ENCODE measurements at regions not wholly inside any gene's neighbourhood (a gene's known extent, or its start where the extent isn't known, plus 50 kb on each side); places are given as distances from the start of the nearest gene placed in this dataset.

GRCh38 chr5:173412566-173412965 is 84.4 kb upstream of the STC2 start:
- Mint-ChIP-seq H3K27me3 (no peaks in the 10 kb centered on the region), H3K27ac (no peak overlapping the region), H3K4me1 (ENCODE audit: low read depth) (no peaks in the 10 kb centered on the region), H3K36me3 (ENCODE audit: insufficient read depth) (no peaks in the 10 kb centered on the region), H3K4me3 (ENCODE audit: low read depth) (no peak overlapping the region), H3K9me3 (ENCODE audit: low read depth) (peaks cover 11% of the 10 kb centered on the region)
- TF ChIP-seq CTCF (IDR thresholded peaks at IDR 0.05; ENCODE audit: unreplicated experiment): no peak
- no peak for DNase-seq (ENCODE audit: low spot score, unreplicated experiment)

- no peak for DNase-seq (ENCODE audit: low spot score, unreplicated experiment)
- no peak overlapping the region for H3K4me3 Mint-ChIP-seq (ENCODE audit: low read depth)
- H3K36me3 Mint-ChIP-seq (ENCODE audit: insufficient read depth): no peaks in the 10 kb centered on the region
- H3K27ac Mint-ChIP-seq: no peak overlapping the region
- H3K4me1 Mint-ChIP-seq (ENCODE audit: low read depth): no peaks in the 10 kb centered on the region
- TF ChIP-seq CTCF (IDR thresholded peaks at IDR 0.05; ENCODE audit: unreplicated experiment): no peak
- H3K27me3 Mint-ChIP-seq: no peaks in the 10 kb centered on the region
- peaks cover 8% of the 10 kb centered on the region for H3K9me3 Mint-ChIP-seq (ENCODE audit: low read depth)
Measured at GRCh38 chr5:173411791-173412555, 83.8 kb upstream of the STC2 start.

- no peak for DNase-seq (ENCODE audit: low spot score, unreplicated experiment)
- H3K4me1 Mint-ChIP-seq (ENCODE audit: low read depth): no peaks in the 10 kb centered on the region
- H3K36me3 Mint-ChIP-seq (ENCODE audit: insufficient read depth): no peaks in the 10 kb centered on the region
- H3K4me3 Mint-ChIP-seq (ENCODE audit: low read depth): no peak overlapping the region
- H3K9me3 Mint-ChIP-seq (ENCODE audit: low read depth): peaks cover 3% of the 10 kb centered on the region
- TF ChIP-seq CTCF (IDR thresholded peaks at IDR 0.05; ENCODE audit: unreplicated experiment): no peak
- H3K27ac Mint-ChIP-seq: no peak overlapping the region
- no peaks in the 10 kb centered on the region for H3K27me3 Mint-ChIP-seq
Measured at GRCh38 chr5:173410459-173411233, 82.4 kb upstream of the STC2 start.

- H3K4me3 Mint-ChIP-seq (ENCODE audit: low read depth): no peak overlapping the region
- H3K4me1 Mint-ChIP-seq (ENCODE audit: low read depth): no peaks in the 10 kb centered on the region
- DNase-seq (ENCODE audit: low spot score, unreplicated experiment): no peak
- no peaks in the 10 kb centered on the region for H3K27me3 Mint-ChIP-seq
- no peaks in the 10 kb centered on the region for H3K9me3 Mint-ChIP-seq (ENCODE audit: low read depth)
- H3K27ac Mint-ChIP-seq: no peak overlapping the region
- TF ChIP-seq CTCF (IDR thresholded peaks at IDR 0.05; ENCODE audit: unreplicated experiment): no peak
- H3K36me3 Mint-ChIP-seq (ENCODE audit: insufficient read depth): no peaks in the 10 kb centered on the region
Measured at GRCh38 chr5:173408946-173409345, 80.7 kb upstream of the STC2 start.

- no peaks in the 10 kb centered on the region for H3K4me1 Mint-ChIP-seq (ENCODE audit: low read depth)
- TF ChIP-seq CTCF (IDR thresholded peaks at IDR 0.05; ENCODE audit: unreplicated experiment): no peak
- no peaks in the 10 kb centered on the region for H3K36me3 Mint-ChIP-seq (ENCODE audit: insufficient read depth)
- no peak for DNase-seq (ENCODE audit: low spot score, unreplicated experiment)
- H3K27ac Mint-ChIP-seq: no peak overlapping the region
- H3K4me3 Mint-ChIP-seq (ENCODE audit: low read depth): no peak overlapping the region
- H3K27me3 Mint-ChIP-seq: peaks cover 7% of the 10 kb centered on the region
- H3K9me3 Mint-ChIP-seq (ENCODE audit: low read depth): no peaks in the 10 kb centered on the region
Measured at GRCh38 chr5:173399851-173400250, 71.6 kb upstream of the STC2 start.
